22Rv1 (cell line): ENCODE measurements at regions not wholly inside any gene's neighbourhood (a gene's known extent, or its start where the extent isn't known, plus 50 kb on each side); places are given as distances from the start of the nearest gene placed in this dataset.
"Not testable (repeated sequence)": the region's sequence is repeated elsewhere in the genome, so short reads cannot be mapped to it uniquely, and the experiment has no call there.

Source experiments
- ZFX ChIP-seq: fragments of 450-650 bp; IDR thresholded peaks from 2 replicates; pipeline ENCODE4 v1.6.1; 2017; ENCODE audit warnings: antibody characterized with exemption, borderline replicate concordance
- TF ChIP-seq, protein P1 (sequence below): fragments of 450-650 bp; IDR thresholded peaks from 2 replicates; pipeline ENCODE4 v1.5.1; 2017; ENCODE audit warnings: mild to moderate bottlenecking

DNA sequence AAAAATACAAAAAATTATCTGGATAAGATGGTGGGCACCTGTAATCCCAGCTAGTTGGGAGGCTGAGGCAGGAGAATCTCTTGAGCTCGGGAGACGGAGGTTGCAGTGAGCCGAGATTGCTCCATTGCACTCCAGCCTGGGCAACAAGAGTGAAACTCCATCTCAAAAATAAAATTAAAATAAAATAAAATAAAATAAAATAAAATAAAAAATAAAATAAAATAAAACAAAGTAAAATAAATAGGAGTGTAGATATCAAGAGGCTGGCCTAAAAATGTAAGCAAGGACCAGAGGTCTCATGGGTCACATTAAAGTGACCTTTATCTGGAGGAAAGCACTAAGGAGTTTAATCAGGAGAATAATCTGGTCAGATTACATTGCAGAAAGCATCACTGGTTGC lies 293.8 kb downstream of the MIAT start:
- TF ChIP-seq, protein P1, sequence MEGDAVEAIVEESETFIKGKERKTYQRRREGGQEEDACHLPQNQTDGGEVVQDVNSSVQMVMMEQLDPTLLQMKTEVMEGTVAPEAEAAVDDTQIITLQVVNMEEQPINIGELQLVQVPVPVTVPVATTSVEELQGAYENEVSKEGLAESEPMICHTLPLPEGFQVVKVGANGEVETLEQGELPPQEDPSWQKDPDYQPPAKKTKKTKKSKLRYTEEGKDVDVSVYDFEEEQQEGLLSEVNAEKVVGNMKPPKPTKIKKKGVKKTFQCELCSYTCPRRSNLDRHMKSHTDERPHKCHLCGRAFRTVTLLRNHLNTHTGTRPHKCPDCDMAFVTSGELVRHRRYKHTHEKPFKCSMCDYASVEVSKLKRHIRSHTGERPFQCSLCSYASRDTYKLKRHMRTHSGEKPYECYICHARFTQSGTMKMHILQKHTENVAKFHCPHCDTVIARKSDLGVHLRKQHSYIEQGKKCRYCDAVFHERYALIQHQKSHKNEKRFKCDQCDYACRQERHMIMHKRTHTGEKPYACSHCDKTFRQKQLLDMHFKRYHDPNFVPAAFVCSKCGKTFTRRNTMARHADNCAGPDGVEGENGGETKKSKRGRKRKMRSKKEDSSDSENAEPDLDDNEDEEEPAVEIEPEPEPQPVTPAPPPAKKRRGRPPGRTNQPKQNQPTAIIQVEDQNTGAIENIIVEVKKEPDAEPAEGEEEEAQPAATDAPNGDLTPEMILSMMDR: not testable (repeated sequence)
- TF ChIP-seq ZFX: not testable (repeated sequence)
